Esophagus squamous epithelium (tissue), 5 donors: ENCODE measurements at regions not wholly inside any gene's neighbourhood (a gene's known extent, or its start where the extent isn't known, plus 50 kb on each side); places are given as distances from the start of the nearest gene placed in this dataset.
"Not testable (repeated sequence)": the region's sequence is repeated elsewhere in the genome, so short reads cannot be mapped to it uniquely, and the experiment has no call there.

ENCODE experiments used
- DNase-seq: peaks from one replicate; lab custom pipeline; 2025; lab: John Stamatoyannopoulos, UW
- H3K27ac ChIP-seq, 4 donors: fragments of 200-600 bp; sonication (generic); one replicate each; pipeline ENCODE4 v1.5.1; 2016 to 2019; ENCODE audit warnings: mild to moderate bottlenecking in 1 of 4
- H3K27me3 ChIP-seq, 4 donors: fragments of 200-600 bp; sonication (generic); 1 replicate in 3 of 4; 2 replicates in 1 of 4; pipeline versions ENCODE4 v1.5.1 to v1.6.0; 2017 to 2021; ENCODE audit warnings: antibody characterized with exemption in 1 of 4
- H3K36me3 ChIP-seq, 3 donors: fragments of 200-600 bp; sonication (generic); one replicate each; pipeline ENCODE4 v1.5.1; 2016 to 2019
- H3K4me1 ChIP-seq, 3 donors: fragments of 200-600 bp; sonication (generic); one replicate each; pipeline ENCODE4 v1.5.1; 2017 to 2019
- H3K4me3 ChIP-seq, 4 donors: fragments of 200-600 bp; sonication (generic); 1 replicate in 3 of 4; 2 replicates in 1 of 4; pipeline ENCODE4 v1.5.1; 2016 to 2019; ENCODE audit warnings: mild to moderate bottlenecking in 2 of 4, moderate library complexity in 1 of 4
- H3K9me3 ChIP-seq, 3 donors: fragments of 200-600 bp; sonication (generic); one replicate each; pipeline ENCODE4 v1.5.1; 2016 to 2019
- CTCF ChIP-seq, 6 experiments: fragments of 450-650 bp in 4 of 6; fragments of 200-600 bp in 2 of 6; sonication (generic) in 2 of 6; IDR thresholded peaks; one replicate each; pipeline ENCODE4 v1.5.1; 2016 to 2019; ENCODE audit warnings: antibody characterized with exemption in 6 of 6, mild to moderate bottlenecking in 4 of 6, moderate library complexity in 4 of 6
- POLR2A ChIP-seq, 4 donors: fragments of 450-650 bp; IDR thresholded peaks; one replicate each; pipeline ENCODE4 v1.6.1; 2017; ENCODE audit warnings: antibody characterized with exemption in 4 of 4, mild to moderate bottlenecking in 4 of 4, moderate library complexity in 3 of 4
- WGBS, 2 donors: methylation state at CpG; one replicate each; pipeline ENCODE4 v1.1.5; 2018; 5-methylcytosine and 5-hydroxymethylcytosine counted together
- intact Hi-C: fragments of 100-400 bp; cut with DNase I; formaldehyde crosslinking; loops from one replicate; pipeline ENCODE4 v1.15.0; 2022
- donor health status: DM: yes; HTN: yes; CAD: no.

DNA sequence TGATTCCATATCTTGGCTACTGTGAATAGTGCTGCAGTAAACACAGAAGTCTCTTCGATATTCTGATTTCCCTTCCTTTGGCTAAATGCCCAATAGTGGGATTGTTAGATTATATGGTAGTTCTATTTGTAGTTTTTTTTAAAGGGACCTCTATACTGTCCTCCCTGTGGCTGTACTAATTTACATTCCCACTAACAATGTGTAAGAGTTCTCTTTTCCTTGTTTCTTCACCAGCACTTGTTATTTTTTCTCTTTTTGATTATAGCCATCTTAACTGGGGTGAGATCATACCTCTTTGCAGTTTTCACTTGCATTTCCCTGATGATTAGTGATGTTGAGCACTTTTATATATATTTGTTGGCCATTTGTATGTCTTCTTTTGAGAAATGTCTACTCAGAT is 102.0 kb downstream of the CARTPT start:
- TF ChIP-seq POLR2A (IDR thresholded peaks at IDR 0.05) (no peak), CTCF (IDR thresholded peaks at IDR 0.05) (no peak)
- intact Hi-C loops = no loop called here
- Histone ChIP-seq H3K27ac (no peak overlapping the region), H3K4me3 (no peak overlapping the region), H3K9me3 (peaks cover 0 to 15% (median 5%) of the 10 kb centered on the region in 3 donors), H3K4me1 (peaks cover 0 to 7% (median 0%) of the 10 kb centered on the region in 3 donors), H3K27me3 (no peaks in the 10 kb centered on the region), H3K36me3 (no peaks in the 10 kb centered on the region)
- WGBS, 2 donors = 77 to 92% methylated on average over 1 of the region's 1 CpG
- DNase-seq = no peak

- intact Hi-C loops, H3K4me3 ChIP-seq, H3K27me3 ChIP-seq, H3K36me3 ChIP-seq, H3K27ac ChIP-seq, DNase-seq, H3K4me1 ChIP-seq: not testable (repeated sequence)
- peaks cover 0 to 25% (median 11%) of the 10 kb centered on the region in 3 donors for H3K9me3 ChIP-seq
Measured at GRCh38 chr5:71822065-71822464, 103.0 kb downstream of the CARTPT start.

DNA sequence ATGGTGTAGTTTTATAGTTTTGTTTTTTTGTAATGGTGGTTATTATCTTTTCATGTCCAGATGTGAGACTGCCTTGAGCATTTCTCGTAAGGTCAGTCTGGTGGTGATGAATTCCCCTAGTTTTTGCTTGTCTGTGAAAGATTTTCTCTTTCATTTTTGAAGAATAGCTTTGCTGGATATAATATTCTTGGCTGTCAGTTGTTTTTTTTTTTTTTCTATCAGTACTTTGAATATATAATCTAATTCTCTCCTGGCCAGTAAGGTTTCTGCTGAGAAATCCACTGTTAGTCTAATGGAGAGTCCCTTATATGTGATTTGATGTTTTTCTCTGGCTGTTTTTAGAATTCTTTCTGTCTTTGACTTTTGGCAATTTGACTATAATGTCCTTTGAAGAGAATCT is 106.9 kb downstream of the CARTPT start:
- Histone ChIP-seq H3K9me3 (peaks cover 0 to 24% (median 16%) of the 10 kb centered on the region in 3 donors), H3K4me1 (peaks cover 0 to 10% (median 7%) of the 10 kb centered on the region in 3 donors), H3K4me3 (no peak overlapping the region), H3K27ac (no peak overlapping the region), H3K27me3 (no peaks in the 10 kb centered on the region), H3K36me3 (no peaks in the 10 kb centered on the region)
- intact Hi-C loops = no loop called here
- TF ChIP-seq POLR2A (IDR thresholded peaks at IDR 0.05) (no peak), CTCF (IDR thresholded peaks at IDR 0.05) (no peak)
- WGBS, 2 donors = 65 to 88% methylated on average over 1 of the region's 1 CpG
- no peak for DNase-seq

DNA sequence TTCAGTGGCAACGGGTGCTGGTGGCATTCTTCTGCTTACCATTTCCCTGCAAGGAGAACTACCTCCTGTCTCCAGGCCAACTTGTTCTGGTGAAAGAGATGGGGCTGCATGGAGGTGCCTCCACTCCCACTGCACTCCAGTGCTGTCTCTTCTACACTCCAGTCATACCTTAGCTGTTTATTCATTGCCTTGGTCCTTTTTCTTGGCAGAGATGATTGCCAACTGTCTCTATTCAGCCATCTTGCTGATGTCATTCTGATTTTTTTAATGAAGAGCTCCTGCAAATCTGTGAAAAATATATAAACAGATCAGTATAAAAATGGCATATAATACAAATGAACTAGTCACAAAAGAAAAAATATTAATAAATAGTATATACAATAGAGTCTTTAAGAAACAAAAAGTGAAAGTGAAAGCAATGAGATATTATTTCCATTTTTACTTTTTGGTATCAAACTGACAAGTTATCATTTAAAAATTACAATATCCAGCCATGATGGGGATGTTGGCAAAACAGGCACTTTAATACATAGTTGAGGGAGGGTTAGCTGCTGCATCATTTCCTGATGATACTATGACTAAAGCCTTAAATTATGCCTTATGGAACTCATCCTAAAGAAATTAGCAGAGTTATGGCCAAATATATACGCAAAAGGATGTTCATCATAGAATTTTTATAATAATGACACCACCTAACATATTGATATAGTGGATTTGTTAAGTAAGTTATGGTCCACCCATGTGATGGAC is 109.4 kb downstream of the CARTPT start:
- Histone ChIP-seq H3K27me3 (no peaks in the 10 kb centered on the region), H3K27ac (no peak overlapping the region), H3K4me3 (no peak overlapping the region), H3K4me1 (peaks cover 0 to 16% (median 7%) of the 10 kb centered on the region in 3 donors), H3K36me3 (no peaks in the 10 kb centered on the region), H3K9me3 (peaks cover 0 to 21% (median 16%) of the 10 kb centered on the region in 3 donors)
- no peak for TF ChIP-seq CTCF (IDR thresholded peaks at IDR 0.05)
- no peak for TF ChIP-seq POLR2A (IDR thresholded peaks at IDR 0.05)
- DNase-seq = no peak
- intact Hi-C loops = no loop called here
- 77 to 79% methylated on average over 2 of the region's 2 CpGs for WGBS, 2 donors

GRCh38 chr5:71829206-71829605 is 110.1 kb downstream of the CARTPT start:
- 66 to 67% methylated on average over 5 of the region's 5 CpGs for WGBS, 2 donors
- no peaks in the 10 kb centered on the region for H3K27me3 ChIP-seq
- no peaks in the 10 kb centered on the region for H3K36me3 ChIP-seq
- intact Hi-C loops = no loop called here
- peaks cover 0 to 16% (median 7%) of the 10 kb centered on the region in 3 donors for H3K4me1 ChIP-seq
- peaks cover 0 to 21% (median 16%) of the 10 kb centered on the region in 3 donors for H3K9me3 ChIP-seq
- H3K4me3 ChIP-seq = no peak overlapping the region
- no peak overlapping the region for H3K27ac ChIP-seq
- no peak for DNase-seq
- TF ChIP-seq POLR2A (IDR thresholded peaks at IDR 0.05) (no peak), CTCF (IDR thresholded peaks at IDR 0.05) (no peak)
